22Rv1 (cell line): ENCODE measurements at regions not wholly inside any gene's neighbourhood (a gene's known extent, or its start where the extent isn't known, plus 50 kb on each side); places are given as distances from the start of the nearest gene placed in this dataset.

ENCODE experiments used
- ZFX ChIP-seq: fragments of 450-650 bp; IDR thresholded peaks from 2 replicates; pipeline ENCODE4 v1.6.1; 2017; ENCODE audit warnings: antibody characterized with exemption, borderline replicate concordance
- TF ChIP-seq, protein P1 (sequence below): fragments of 450-650 bp; IDR thresholded peaks from 2 replicates; pipeline ENCODE4 v1.5.1; 2017; ENCODE audit warnings: mild to moderate bottlenecking

- TF ChIP-seq, protein P1, sequence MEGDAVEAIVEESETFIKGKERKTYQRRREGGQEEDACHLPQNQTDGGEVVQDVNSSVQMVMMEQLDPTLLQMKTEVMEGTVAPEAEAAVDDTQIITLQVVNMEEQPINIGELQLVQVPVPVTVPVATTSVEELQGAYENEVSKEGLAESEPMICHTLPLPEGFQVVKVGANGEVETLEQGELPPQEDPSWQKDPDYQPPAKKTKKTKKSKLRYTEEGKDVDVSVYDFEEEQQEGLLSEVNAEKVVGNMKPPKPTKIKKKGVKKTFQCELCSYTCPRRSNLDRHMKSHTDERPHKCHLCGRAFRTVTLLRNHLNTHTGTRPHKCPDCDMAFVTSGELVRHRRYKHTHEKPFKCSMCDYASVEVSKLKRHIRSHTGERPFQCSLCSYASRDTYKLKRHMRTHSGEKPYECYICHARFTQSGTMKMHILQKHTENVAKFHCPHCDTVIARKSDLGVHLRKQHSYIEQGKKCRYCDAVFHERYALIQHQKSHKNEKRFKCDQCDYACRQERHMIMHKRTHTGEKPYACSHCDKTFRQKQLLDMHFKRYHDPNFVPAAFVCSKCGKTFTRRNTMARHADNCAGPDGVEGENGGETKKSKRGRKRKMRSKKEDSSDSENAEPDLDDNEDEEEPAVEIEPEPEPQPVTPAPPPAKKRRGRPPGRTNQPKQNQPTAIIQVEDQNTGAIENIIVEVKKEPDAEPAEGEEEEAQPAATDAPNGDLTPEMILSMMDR = no peak
- TF ChIP-seq ZFX = no peak
Measured at GRCh38 chr18:78558948-78559347, 420.7 kb upstream of the SALL3 start.
